ENCODE measurements at regions not wholly inside any gene's neighbourhood (a gene's known extent, or its start where the extent isn't known, plus 50 kb on each side); places are given as distances from the start of the nearest gene placed in this dataset.

- no peak overlapping the region for H3K4me3 ChIP-seq
- H3K27me3 ChIP-seq (ENCODE audit: low read depth): no peaks in the 10 kb centered on the region
- no peaks in the 10 kb centered on the region for H3K9me3 ChIP-seq (replicated peaks)
- intact Hi-C loops (cut with micrococcal nuclease): no loop called here
- no peak for DNase-seq
- H3K27ac ChIP-seq (replicated peaks): no peak overlapping the region
- H3K36me3 ChIP-seq: no peaks in the 10 kb centered on the region
- H3K4me1 ChIP-seq: no peaks in the 10 kb centered on the region
- TF ChIP-seq CTCF (IDR thresholded peaks at IDR 0.05; ENCODE audit: borderline replicate concordance): no peak
These were observed 72.3 kb upstream of the TNPO1 start for GRCh38 chr5:72744136-72744535.

GRCh38 chr5:72741805-72742204, 74.7 kb upstream of the TNPO1 start:
- no peak overlapping the region for H3K4me3 ChIP-seq
- no peaks in the 10 kb centered on the region for H3K9me3 ChIP-seq (replicated peaks)
- no peak for TF ChIP-seq CTCF (IDR thresholded peaks at IDR 0.05; ENCODE audit: borderline replicate concordance)
- intact Hi-C loops (cut with micrococcal nuclease): no loop called here
- no peaks in the 10 kb centered on the region for H3K4me1 ChIP-seq
- H3K27ac ChIP-seq (replicated peaks): no peak overlapping the region
- no peak for DNase-seq
- H3K36me3 ChIP-seq: no peaks in the 10 kb centered on the region
- H3K27me3 ChIP-seq (ENCODE audit: low read depth): no peaks in the 10 kb centered on the region

GRCh38 chr5:72733810-72734209, 82.7 kb upstream of the TNPO1 start:
- Histone ChIP-seq H3K4me3 (no peak overlapping the region), H3K4me1 (no peaks in the 10 kb centered on the region), H3K27ac (replicated peaks) (no peak overlapping the region), H3K36me3 (no peaks in the 10 kb centered on the region), H3K9me3 (replicated peaks) (peaks cover 19% of the 10 kb centered on the region), H3K27me3 (ENCODE audit: low read depth) (no peaks in the 10 kb centered on the region)
- no peak for DNase-seq
- intact Hi-C loops (cut with micrococcal nuclease): no loop called here
- no peak for TF ChIP-seq CTCF (IDR thresholded peaks at IDR 0.05; ENCODE audit: borderline replicate concordance)

- intact Hi-C loops (cut with micrococcal nuclease): no loop called here
- no peak overlapping the region for H3K27ac ChIP-seq (replicated peaks)
- H3K9me3 ChIP-seq (replicated peaks): peaks cover 6% of the 10 kb centered on the region
- no peak overlapping the region for H3K4me3 ChIP-seq
- peaks cover 11% of the 10 kb centered on the region for H3K27me3 ChIP-seq (ENCODE audit: low read depth)
- DNase-seq: no peak
- no peak for TF ChIP-seq CTCF (IDR thresholded peaks at IDR 0.05; ENCODE audit: borderline replicate concordance)
- no peaks in the 10 kb centered on the region for H3K36me3 ChIP-seq
- no peaks in the 10 kb centered on the region for H3K4me1 ChIP-seq
These were observed 92.9 kb upstream of the TNPO1 start for GRCh38 chr5:72723581-72723980.

GRCh38 chr5:72722792-72723452, 93.5 kb upstream of the TNPO1 start:
- Histone ChIP-seq H3K27me3 (ENCODE audit: low read depth) (peaks cover 11% of the 10 kb centered on the region), H3K36me3 (no peaks in the 10 kb centered on the region), H3K4me3 (no peak overlapping the region), H3K27ac (replicated peaks) (no peak overlapping the region), H3K4me1 (no peaks in the 10 kb centered on the region), H3K9me3 (replicated peaks) (peaks cover 6% of the 10 kb centered on the region)
- TF ChIP-seq CTCF (IDR thresholded peaks at IDR 0.05; ENCODE audit: borderline replicate concordance): no peak
- no peak for DNase-seq
- intact Hi-C loops (cut with micrococcal nuclease): no loop called here
